OCI-LY1 (cell line): ENCODE measurements at regions not wholly inside any gene's neighbourhood (a gene's known extent, or its start where the extent isn't known, plus 50 kb on each side); places are given as distances from the start of the nearest gene placed in this dataset.

ENCODE experiments used
- EZH2 ChIP-seq: fragments of 200-600 bp; sonication (generic), shearing (Covaris generic); IDR thresholded peaks from 2 replicates; pipeline ENCODE4 v1.8.0; 2017; ENCODE audit warnings: borderline replicate concordance, mixed run types, mild to moderate bottlenecking, antibody characterized with exemption, low read length, moderate library complexity, mixed read lengths
- TF ChIP-seq, protein P1 (sequence below): fragments of 200-600 bp; sonication (generic), shearing (Covaris generic); IDR thresholded peaks from 2 replicates; pipeline ENCODE4 v1.5.1; 2017; ENCODE audit warnings: mild to moderate bottlenecking, antibody characterized with exemption, low read length, moderate library complexity, mixed read lengths

DNA sequence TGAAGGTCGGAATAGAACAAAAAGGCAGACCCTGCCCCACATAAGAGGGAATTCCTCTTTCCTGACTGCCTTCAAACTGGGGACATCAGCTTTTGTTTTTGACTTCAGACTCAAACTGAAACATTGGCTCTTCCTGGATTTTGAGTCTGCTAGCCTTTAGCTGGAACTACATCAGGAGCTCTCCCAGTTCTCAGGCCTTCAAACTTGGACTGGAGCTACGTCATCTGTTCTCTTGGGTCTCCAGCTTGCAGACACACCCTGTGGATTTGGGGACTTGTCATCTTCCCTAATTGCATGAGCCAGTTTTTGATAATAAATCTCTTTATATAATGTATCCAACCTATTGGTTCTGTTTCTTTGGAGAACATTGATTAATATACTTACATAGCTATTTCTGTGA is 798.1 kb downstream of the TBL1XR1 start:
- no peak for TF ChIP-seq EZH2
- TF ChIP-seq, protein P1, sequence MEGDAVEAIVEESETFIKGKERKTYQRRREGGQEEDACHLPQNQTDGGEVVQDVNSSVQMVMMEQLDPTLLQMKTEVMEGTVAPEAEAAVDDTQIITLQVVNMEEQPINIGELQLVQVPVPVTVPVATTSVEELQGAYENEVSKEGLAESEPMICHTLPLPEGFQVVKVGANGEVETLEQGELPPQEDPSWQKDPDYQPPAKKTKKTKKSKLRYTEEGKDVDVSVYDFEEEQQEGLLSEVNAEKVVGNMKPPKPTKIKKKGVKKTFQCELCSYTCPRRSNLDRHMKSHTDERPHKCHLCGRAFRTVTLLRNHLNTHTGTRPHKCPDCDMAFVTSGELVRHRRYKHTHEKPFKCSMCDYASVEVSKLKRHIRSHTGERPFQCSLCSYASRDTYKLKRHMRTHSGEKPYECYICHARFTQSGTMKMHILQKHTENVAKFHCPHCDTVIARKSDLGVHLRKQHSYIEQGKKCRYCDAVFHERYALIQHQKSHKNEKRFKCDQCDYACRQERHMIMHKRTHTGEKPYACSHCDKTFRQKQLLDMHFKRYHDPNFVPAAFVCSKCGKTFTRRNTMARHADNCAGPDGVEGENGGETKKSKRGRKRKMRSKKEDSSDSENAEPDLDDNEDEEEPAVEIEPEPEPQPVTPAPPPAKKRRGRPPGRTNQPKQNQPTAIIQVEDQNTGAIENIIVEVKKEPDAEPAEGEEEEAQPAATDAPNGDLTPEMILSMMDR, result no peak
